OCI-LY3 (cell line): ENCODE measurements at regions not wholly inside any gene's neighbourhood (a gene's known extent, or its start where the extent isn't known, plus 50 kb on each side); places are given as distances from the start of the nearest gene placed in this dataset.

Source experiments
- CTCF ChIP-seq: fragments of 200-600, 300-600 bp; sonication (generic); IDR thresholded peaks from 2 replicates; pipeline ENCODE4 v1.5.1; 2014; ENCODE audit warnings: antibody characterized with exemption, low read length, low read depth
- EZH2phosphoT487 ChIP-seq: fragments of 200-600 bp; shearing (Covaris generic); IDR thresholded peaks from 2 replicates; pipeline ENCODE4 v1.6.1; 2018; ENCODE audit warnings: antibody characterized with exemption, mixed run types, low read depth

GRCh38 chr9:1458503-1458902, 408.3 kb downstream of the DMRT2 start:
- no peak for TF ChIP-seq CTCF
- TF ChIP-seq EZH2phosphoT487, result no peak
